Neural progenitor cell (in vitro differentiated cells): ENCODE measurements at regions not wholly inside any gene's neighbourhood (a gene's known extent, or its start where the extent isn't known, plus 50 kb on each side); places are given as distances from the start of the nearest gene placed in this dataset.

Source experiments
- EZH2 ChIP-seq: fragments of 200-600 bp; sonication (generic); IDR thresholded peaks from 2 replicates; pipeline ENCODE4 v1.6.1; 2017; ENCODE audit warnings: antibody characterized with exemption, mild to moderate bottlenecking, moderate library complexity
- TF ChIP-seq, protein P1 (sequence below): fragments of 200-600 bp; sonication (generic); IDR thresholded peaks from 2 replicates; pipeline ENCODE4 v1.5.1; 2017; ENCODE audit warnings: antibody characterized with exemption, mild to moderate bottlenecking

GRCh38 chr5:97839341-97840086 lies 656.5 kb upstream of the RIOK2 start:
- TF ChIP-seq, protein P1, sequence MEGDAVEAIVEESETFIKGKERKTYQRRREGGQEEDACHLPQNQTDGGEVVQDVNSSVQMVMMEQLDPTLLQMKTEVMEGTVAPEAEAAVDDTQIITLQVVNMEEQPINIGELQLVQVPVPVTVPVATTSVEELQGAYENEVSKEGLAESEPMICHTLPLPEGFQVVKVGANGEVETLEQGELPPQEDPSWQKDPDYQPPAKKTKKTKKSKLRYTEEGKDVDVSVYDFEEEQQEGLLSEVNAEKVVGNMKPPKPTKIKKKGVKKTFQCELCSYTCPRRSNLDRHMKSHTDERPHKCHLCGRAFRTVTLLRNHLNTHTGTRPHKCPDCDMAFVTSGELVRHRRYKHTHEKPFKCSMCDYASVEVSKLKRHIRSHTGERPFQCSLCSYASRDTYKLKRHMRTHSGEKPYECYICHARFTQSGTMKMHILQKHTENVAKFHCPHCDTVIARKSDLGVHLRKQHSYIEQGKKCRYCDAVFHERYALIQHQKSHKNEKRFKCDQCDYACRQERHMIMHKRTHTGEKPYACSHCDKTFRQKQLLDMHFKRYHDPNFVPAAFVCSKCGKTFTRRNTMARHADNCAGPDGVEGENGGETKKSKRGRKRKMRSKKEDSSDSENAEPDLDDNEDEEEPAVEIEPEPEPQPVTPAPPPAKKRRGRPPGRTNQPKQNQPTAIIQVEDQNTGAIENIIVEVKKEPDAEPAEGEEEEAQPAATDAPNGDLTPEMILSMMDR, result no peak
- no peak for TF ChIP-seq EZH2
